Middle frontal gyrus (tissue), 1 donor: ENCODE measurements at regions not wholly inside any gene's neighbourhood (a gene's known extent, or its start where the extent isn't known, plus 50 kb on each side); places are given as distances from the start of the nearest gene placed in this dataset.
"Not testable (repeated sequence)": the region's sequence is repeated elsewhere in the genome, so short reads cannot be mapped to it uniquely, and the experiment has no call there.

Experiments used
- DNase-seq: peaks from one replicate; pipeline ENCODE4 v3.0.0-alpha.2; 2015; ENCODE audit warnings: low spot score; ENCODE audit errors: extremely low spot score

GRCh38 chr5:167918184-167918812, 373.1 kb upstream of the WWC1 start:
- no peak for DNase-seq

- DNase-seq = no peak
These were observed 372.5 kb upstream of the WWC1 start for GRCh38 chr5:167918813-167919483.

GRCh38 chr5:167920589-167920988, 370.9 kb upstream of the WWC1 start:
- DNase-seq = no peak

GRCh38 chr5:167921796-167922195, 369.6 kb upstream of the WWC1 start:
- DNase-seq = no peak

GRCh38 chr5:167923396-167923795, 368.0 kb upstream of the WWC1 start:
- DNase-seq = no peak

GRCh38 chr5:167929841-167930240, 361.6 kb upstream of the WWC1 start:
- DNase-seq = no peak

- DNase-seq = no peak
These were observed 356.9 kb upstream of the WWC1 start for GRCh38 chr5:167934551-167934971.

GRCh38 chr5:167936022-167936421, 355.4 kb upstream of the WWC1 start:
- DNase-seq = no peak

- DNase-seq = no peak
These were observed 354.4 kb upstream of the WWC1 start for GRCh38 chr5:167936944-167937634.

GRCh38 chr5:167937635-167937998, 353.8 kb upstream of the WWC1 start:
- DNase-seq = no peak

GRCh38 chr5:167939686-167940085, 351.8 kb upstream of the WWC1 start:
- DNase-seq = no peak

- no peak for DNase-seq
These were observed 350.5 kb upstream of the WWC1 start for GRCh38 chr5:167940911-167941310.

- not testable (repeated sequence) for DNase-seq
These were observed 349.9 kb upstream of the WWC1 start for GRCh38 chr5:167941556-167941955.

GRCh38 chr5:167943343-167943742, 348.1 kb upstream of the WWC1 start:
- DNase-seq = no peak

- DNase-seq = no peak
These were observed 347.2 kb upstream of the WWC1 start for GRCh38 chr5:167944121-167944852.

GRCh38 chr5:167945542-167946384, 345.7 kb upstream of the WWC1 start:
- DNase-seq = no peak

GRCh38 chr5:167947306-167947705, 344.1 kb upstream of the WWC1 start:
- no peak for DNase-seq

- no peak for DNase-seq
These were observed 343.2 kb upstream of the WWC1 start for GRCh38 chr5:167948251-167948650.

GRCh38 chr5:167949435-167949834, 342.0 kb upstream of the WWC1 start:
- DNase-seq = no peak

GRCh38 chr5:167950126-167950721, 341.2 kb upstream of the WWC1 start:
- DNase-seq = no peak

- DNase-seq = no peak
These were observed 340.3 kb upstream of the WWC1 start for GRCh38 chr5:167951116-167951515.
